Thyroid gland (tissue), 4 donors: ENCODE measurements at regions not wholly inside any gene's neighbourhood (a gene's known extent, or its start where the extent isn't known, plus 50 kb on each side); places are given as distances from the start of the nearest gene placed in this dataset.

Source experiments
- CTCF ChIP-seq, 6 experiments: fragments of 200-600 bp in 3 of 6; fragments of 450-650 bp in 3 of 6; sonication (generic) in 3 of 6; IDR thresholded peaks; one replicate each; pipeline ENCODE4 v1.5.1; 2016 to 2019; ENCODE audit warnings: antibody characterized with exemption in 6 of 6, mild to moderate bottlenecking in 2 of 6, inconsistent platforms in 1 of 6, moderate library complexity in 1 of 6
- POLR2A ChIP-seq, 2 donors: fragments of 450-650 bp; IDR thresholded peaks; one replicate each; pipeline ENCODE4 v1.6.1; 2017; ENCODE audit warnings: antibody characterized with exemption in 2 of 2, mild to moderate bottlenecking in 2 of 2, moderate library complexity in 1 of 2

GRCh38 chr9:115629879-115630840 is 512.2 kb upstream of the TNC start:
- TF ChIP-seq CTCF (IDR thresholded peaks at IDR 0.05) = no peak
- no peak for TF ChIP-seq POLR2A (IDR thresholded peaks at IDR 0.05)
